ENCODE measurements at regions not wholly inside any gene's neighbourhood (a gene's known extent, or its start where the extent isn't known, plus 50 kb on each side); places are given as distances from the start of the nearest gene placed in this dataset.

- Histone ChIP-seq H3K4me3 (ENCODE audit: extremely low read depth in 1 of 4, insufficient read depth in 2 of 4, low read depth in 3 of 4, low read length in 4 of 4) (no peak overlapping the region), H3K27ac (ENCODE audit: low read depth, low read length) (no peak overlapping the region), H2AFZ (ENCODE audit: low read length) (no peak overlapping the region), H3K79me1 (ENCODE audit: low read depth, low read length) (no peaks in the 10 kb centered on the region), H3K36me3 (ENCODE audit: control insufficient read depth in 2 of 4, insufficient read depth in 4 of 4, low read length in 3 of 4) (no peaks in the 10 kb centered on the region), H3K27me3 (replicated peaks in 1 of 4; ENCODE audit: control insufficient read depth in 3 of 4, extremely low read depth in 1 of 4, insufficient read depth in 3 of 4, low read length in 3 of 4) (no peaks in the 10 kb centered on the region), H3K23me2 (ENCODE audit: low read depth, low read length) (no peaks in the 10 kb centered on the region), H2BK20ac (ENCODE audit: low read length) (no peak overlapping the region), H3K4me2 (ENCODE audit: insufficient read depth in 1 of 2, low read depth in 2 of 2, low read length in 2 of 2) (no peak overlapping the region), H3K4ac (replicated peaks; ENCODE audit: insufficient read length, low read depth, low read length) (no peak overlapping the region), H3K4me1 (replicated peaks in 1 of 4; ENCODE audit: control insufficient read depth in 3 of 4, insufficient read depth in 4 of 4, low read length in 3 of 4) (no peaks in the 10 kb centered on the region), H3K56ac (replicated peaks; ENCODE audit: insufficient read length, low read depth, low read length) (no peak overlapping the region), H3K9ac (replicated peaks in 1 of 4; ENCODE audit: extremely low read depth in 1 of 4, low read depth in 3 of 4, low read length in 3 of 4) (no peak overlapping the region), H3K23ac (ENCODE audit: insufficient read length) (no peak overlapping the region), H4K8ac (ENCODE audit: extremely low read depth, insufficient read depth, low read length) (no peak overlapping the region), H4K5ac (ENCODE audit: insufficient read length, low read depth, low read length) (no peak overlapping the region), H2BK5ac (ENCODE audit: low read depth, low read length) (no peak overlapping the region), H4K20me1 (replicated peaks in 1 of 2; ENCODE audit: control insufficient read depth in 1 of 2, insufficient read depth in 2 of 2, low read length in 2 of 2) (no peaks in the 10 kb centered on the region), H3K14ac (ENCODE audit: insufficient read length) (no peak overlapping the region), H3K79me2 (ENCODE audit: control insufficient read depth in 1 of 2, insufficient read depth in 2 of 2, low read length in 2 of 2) (no peaks in the 10 kb centered on the region), H4K91ac (replicated peaks; ENCODE audit: insufficient read length, low read length) (no peak overlapping the region), H3K18ac (ENCODE audit: extremely low read depth, low read length) (no peak overlapping the region), H2AK5ac (ENCODE audit: low read depth, low read length) (no peak overlapping the region), H3K9me3 (ENCODE audit: insufficient read depth in 2 of 2, low read depth in 1 of 2, low read length in 1 of 2) (no peaks in the 10 kb centered on the region), H2BK12ac (ENCODE audit: low read depth, low read length) (no peak overlapping the region), H2BK15ac (ENCODE audit: low read length) (no peak overlapping the region), H2BK120ac (replicated peaks; ENCODE audit: low read depth, low read length) (no peak overlapping the region)
- POLR2A ChIA-PET (ENCODE audit: partially characterized antibody) = no interaction called here
- no peak for TF ChIP-seq SP2 (IDR thresholded peaks at IDR 0.05; ENCODE audit: low read length)
- peak in 2 of 3 experiments; percentile 55 to 64; a peak in 3 of 4 replicates for TF ChIP-seq CTCF (IDR thresholded peaks at IDR 0.05; ENCODE audit: control extremely low read depth in 1 of 3, insufficient read depth in 1 of 3, low read depth in 1 of 3, low read length in 3 of 3)
- peak; percentile 57 to 67 for TF ChIP-seq RAD21 (IDR thresholded peaks at IDR 0.05 in 1 of 2, conservative IDR thresholded peaks at IDR 0.05 in 1 of 2; ENCODE audit: low read depth in 2 of 2, low read length in 2 of 2)
- no peak for TF ChIP-seq TBP (IDR thresholded peaks at IDR 0.05; ENCODE audit: low read depth, low read length)
- WGBS, 2 experiments (ENCODE audit: extremely low coverage in 1 of 2, insufficient coverage in 1 of 2, insufficient read length in 1 of 2, insufficient replicate concordance in 2 of 2, low coverage in 1 of 2, low lambda C conversion rate in 2 of 2, missing lambda C conversion rate in 1 of 2) = 90% methylated on average over 1 of the region's 1 CpG; no CpG with 5 or more reads in 1 of the 2 experiments
- FAIRE-seq = no peak
- no peak for DNase-seq (ENCODE audit: low read depth in 1 of 2, low spot score in 2 of 2)
- CTCF ChIA-PET (ENCODE audit: partially characterized antibody) = interaction anchor here (0.6 to 1.6 kb wide), 13 partner anchors 9 to 1020 kb away, joined by 3 to 5 read pairs (median 3); no protein-coding TSS in a partner anchor
Measured at GRCh38 chr13:85864963-85865530, 65.8 kb upstream of the SLITRK6 start.
